Testis (tissue), 2 donors: ENCODE measurements at regions not wholly inside any gene's neighbourhood (a gene's known extent, or its start where the extent isn't known, plus 50 kb on each side); places are given as distances from the start of the nearest gene placed in this dataset.

ENCODE experiments used
- POLR2A ChIP-seq: fragments of 450-650 bp; IDR thresholded peaks from one replicate; pipeline ENCODE4 v1.6.1; 2017; ENCODE audit warnings: antibody characterized with exemption, mild to moderate bottlenecking, moderate library complexity
- TF ChIP-seq, protein P1 (sequence below), 3 experiments: fragments of 450-650 bp in 2 of 3; fragments of 200-600 bp in 1 of 3; sonication (generic) in 1 of 3; IDR thresholded peaks; one replicate each; pipeline ENCODE4 v1.5.1; 2016 to 2019; ENCODE audit warnings: antibody characterized with exemption in 3 of 3, mild to moderate bottlenecking in 2 of 3, moderate library complexity in 1 of 3

GRCh38 chr2:104430852-104431251, 423.1 kb upstream of the POU3F3 start:
- TF ChIP-seq, protein P1, sequence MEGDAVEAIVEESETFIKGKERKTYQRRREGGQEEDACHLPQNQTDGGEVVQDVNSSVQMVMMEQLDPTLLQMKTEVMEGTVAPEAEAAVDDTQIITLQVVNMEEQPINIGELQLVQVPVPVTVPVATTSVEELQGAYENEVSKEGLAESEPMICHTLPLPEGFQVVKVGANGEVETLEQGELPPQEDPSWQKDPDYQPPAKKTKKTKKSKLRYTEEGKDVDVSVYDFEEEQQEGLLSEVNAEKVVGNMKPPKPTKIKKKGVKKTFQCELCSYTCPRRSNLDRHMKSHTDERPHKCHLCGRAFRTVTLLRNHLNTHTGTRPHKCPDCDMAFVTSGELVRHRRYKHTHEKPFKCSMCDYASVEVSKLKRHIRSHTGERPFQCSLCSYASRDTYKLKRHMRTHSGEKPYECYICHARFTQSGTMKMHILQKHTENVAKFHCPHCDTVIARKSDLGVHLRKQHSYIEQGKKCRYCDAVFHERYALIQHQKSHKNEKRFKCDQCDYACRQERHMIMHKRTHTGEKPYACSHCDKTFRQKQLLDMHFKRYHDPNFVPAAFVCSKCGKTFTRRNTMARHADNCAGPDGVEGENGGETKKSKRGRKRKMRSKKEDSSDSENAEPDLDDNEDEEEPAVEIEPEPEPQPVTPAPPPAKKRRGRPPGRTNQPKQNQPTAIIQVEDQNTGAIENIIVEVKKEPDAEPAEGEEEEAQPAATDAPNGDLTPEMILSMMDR (IDR thresholded peaks at IDR 0.05) = no peak
- TF ChIP-seq POLR2A = no peak
